Fibroblast of lung (primary cell): ENCODE measurements at regions not wholly inside any gene's neighbourhood (a gene's known extent, or its start where the extent isn't known, plus 50 kb on each side); places are given as distances from the start of the nearest gene placed in this dataset.

Experiments
- DNase-seq, 2 donors: peaks; one replicate each; pipeline versions ENCODE4 v3.0.0 to v3.0.0-alpha.2; 2010; ENCODE audit warnings: low read depth in 2 of 2
- H2AFZ ChIP-seq: 2 replicates; pipeline ENCODE4 v1.5.1; 2012; ENCODE audit warnings: low read length, control low read depth, inconsistent platforms
- H3K27ac ChIP-seq: 2 replicates; pipeline ENCODE4 v1.5.1; 2011; ENCODE audit warnings: low read length, control low read depth; ENCODE audit not compliant: insufficient read depth
- H3K27me3 ChIP-seq: 2 replicates; pipeline ENCODE4 v1.5.1; 2011; ENCODE audit warnings: mild to moderate bottlenecking, low read length; ENCODE audit not compliant: control insufficient read depth, insufficient read depth
- H3K36me3 ChIP-seq: 2 replicates; pipeline ENCODE4 v1.5.1; 2011; ENCODE audit warnings: low read length; ENCODE audit not compliant: control insufficient read depth, insufficient read depth
- H3K4me1 ChIP-seq: 2 replicates; pipeline ENCODE4 v1.5.1; 2011; ENCODE audit warnings: low read length; ENCODE audit not compliant: control insufficient read depth, insufficient read depth; ENCODE audit errors: extremely low read depth
- H3K4me2 ChIP-seq: 2 replicates; pipeline ENCODE4 v1.5.1; 2011; ENCODE audit warnings: low read length, control low read depth; ENCODE audit not compliant: insufficient read depth; ENCODE audit errors: extremely low read depth
- H3K4me3 ChIP-seq, 4 experiments: fragments of 200-600 bp in 1 of 4; sonication (generic) in 1 of 4; replicated peaks in 1 of 4; 2 replicates each; pipeline ENCODE4 v1.5.1; 2011 to 2016; ENCODE audit warnings: low read length in 4 of 4, low read depth in 3 of 4, mild to moderate bottlenecking in 3 of 4, control low read depth in 2 of 4, inconsistent platforms in 1 of 4, mixed read lengths in 1 of 4; ENCODE audit not compliant: insufficient read depth in 1 of 4; ENCODE audit errors: control extremely low read depth in 1 of 4
- H3K79me2 ChIP-seq: 2 replicates; pipeline ENCODE4 v1.5.1; 2012; ENCODE audit warnings: mild to moderate bottlenecking, low read length, inconsistent platforms; ENCODE audit not compliant: control insufficient read depth, insufficient read depth
- H3K9ac ChIP-seq: 2 replicates; pipeline ENCODE4 v1.5.1; 2011; ENCODE audit warnings: mild to moderate bottlenecking, low read length, control low read depth; ENCODE audit not compliant: insufficient read depth
- H3K9me3 ChIP-seq: 2 replicates; pipeline ENCODE4 v1.5.1; 2012; ENCODE audit warnings: low read depth, low read length; ENCODE audit not compliant: control insufficient read depth, insufficient read depth
- H4K20me1 ChIP-seq: 2 replicates; pipeline ENCODE4 v1.5.1; 2011; ENCODE audit warnings: low read length; ENCODE audit not compliant: control insufficient read depth, insufficient read depth; ENCODE audit errors: extremely low read depth
- CTCF ChIP-seq, 2 donors: IDR thresholded peaks in 1 of 2; conservative IDR thresholded peaks in 1 of 2; 1 replicate in 1 of 2; 2 replicates in 1 of 2; pipeline ENCODE4 v1.5.1; 2011 to 2012; ENCODE audit warnings: low read length in 2 of 2, control low read depth in 1 of 2, inconsistent platforms in 1 of 2, low read depth in 1 of 2, mild to moderate bottlenecking in 1 of 2
- EZH2 ChIP-seq: IDR thresholded peaks from 2 replicates; pipeline ENCODE4 v1.5.1; 2012; ENCODE audit warnings: low read length, control low read depth, mild to moderate bottlenecking; ENCODE audit errors: missing control alignments

DNA sequence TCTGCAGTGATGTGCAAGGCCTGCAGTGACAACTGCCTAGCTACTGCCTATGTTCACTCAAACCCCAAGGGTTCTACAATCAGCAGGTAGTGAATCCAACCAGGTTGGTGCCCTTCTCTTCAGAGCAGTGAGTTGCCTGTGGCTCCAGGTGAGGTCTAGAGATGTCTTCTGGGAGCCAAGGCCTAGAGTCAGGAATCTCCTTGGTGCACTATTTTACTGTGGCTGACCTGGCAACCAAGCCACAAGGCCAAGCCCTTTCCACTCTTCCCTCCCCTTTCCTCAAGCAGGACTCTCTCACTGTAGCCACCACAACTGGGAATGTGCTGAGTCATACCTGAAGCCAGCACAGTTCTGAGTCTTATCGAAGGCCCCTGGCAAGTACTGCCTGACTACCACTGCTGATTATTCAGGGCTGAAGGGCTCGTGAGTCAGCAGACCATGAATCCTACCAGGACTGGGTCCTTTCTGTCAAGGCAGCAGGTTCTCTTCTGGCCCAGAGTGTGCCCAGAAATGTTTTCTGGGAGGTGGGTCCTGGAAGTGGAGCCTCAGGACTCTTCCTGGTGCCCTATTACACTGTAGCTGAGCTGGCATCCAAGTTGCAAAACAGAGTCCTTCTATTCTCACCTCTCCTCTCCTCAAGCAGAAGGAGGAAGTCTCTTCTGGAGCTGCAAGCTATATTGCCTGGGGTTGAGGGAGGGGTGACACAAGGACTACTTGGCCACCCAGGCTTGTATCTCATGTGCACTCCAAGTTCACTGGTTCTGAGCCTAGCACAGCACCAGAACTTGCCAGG is 111.6 kb downstream of the BTC start:
- no peaks in the 10 kb centered on the region for H3K36me3 ChIP-seq
- no peak overlapping the region for H3K9ac ChIP-seq
- no peak overlapping the region for H3K4me3 ChIP-seq
- no peaks in the 10 kb centered on the region for H3K9me3 ChIP-seq
- TF ChIP-seq EZH2: no peak
- TF ChIP-seq CTCF (conservative IDR thresholded peaks at IDR 0.05 in 1 of 2, IDR thresholded peaks at IDR 0.05 in 1 of 2; ENCODE audit: low read depth in 1 of 2, low read length in 2 of 2): no peak
- H3K27me3 ChIP-seq: no peaks in the 10 kb centered on the region
- DNase-seq: peak; percentile 88 to 98
- H3K4me2 ChIP-seq: peak overlapping the region; percentile 57
- H3K27ac ChIP-seq: peak overlapping the region; percentile 4
- no peaks in the 10 kb centered on the region for H3K79me2 ChIP-seq
- H3K4me1 ChIP-seq: peaks cover 7% of the 10 kb centered on the region
- H2AFZ ChIP-seq: peak overlapping the region; percentile 50
- no peaks in the 10 kb centered on the region for H4K20me1 ChIP-seq

DNA sequence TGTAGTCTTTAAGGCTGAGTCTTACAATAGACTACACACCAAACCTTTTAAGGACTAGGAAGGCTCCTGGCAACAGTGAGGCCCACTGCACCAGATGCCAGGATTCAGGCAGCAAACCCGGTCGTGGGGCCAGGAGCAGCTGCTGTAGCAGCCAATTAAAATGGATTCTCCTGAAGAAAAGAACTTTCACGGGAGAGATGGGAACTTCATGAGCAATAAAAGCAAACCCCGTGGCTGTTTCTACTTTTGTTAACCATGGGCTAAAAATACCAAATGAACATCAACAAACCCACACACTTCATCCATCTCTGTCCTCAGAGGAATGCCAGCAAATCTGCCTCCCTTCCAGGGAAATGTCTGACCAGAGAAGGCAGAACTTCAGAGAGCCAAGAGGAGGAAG is 101.4 kb downstream of the BTC start:
- H3K27ac ChIP-seq: no peak overlapping the region
- no peak for TF ChIP-seq CTCF (conservative IDR thresholded peaks at IDR 0.05 in 1 of 2, IDR thresholded peaks at IDR 0.05 in 1 of 2; ENCODE audit: low read depth in 1 of 2, low read length in 2 of 2)
- no peak for TF ChIP-seq EZH2
- peak overlapping the region; percentile 50 for H2AFZ ChIP-seq
- peak; percentile 58 to 65 for DNase-seq
- H3K36me3 ChIP-seq: no peaks in the 10 kb centered on the region
- H4K20me1 ChIP-seq: no peaks in the 10 kb centered on the region
- peak overlapping the region; percentile 33 for H3K4me2 ChIP-seq
- no peaks in the 10 kb centered on the region for H3K79me2 ChIP-seq
- H3K9ac ChIP-seq: no peak overlapping the region
- H3K4me1 ChIP-seq: no peaks in the 10 kb centered on the region
- H3K27me3 ChIP-seq: no peaks in the 10 kb centered on the region
- H3K9me3 ChIP-seq: no peaks in the 10 kb centered on the region
- H3K4me3 ChIP-seq: no peak overlapping the region
